ENCODE measurements at regions not wholly inside any gene's neighbourhood (a gene's known extent, or its start where the extent isn't known, plus 50 kb on each side); places are given as distances from the start of the nearest gene placed in this dataset.

- DNase-seq = peak; percentile 68 to 80
Observed at GRCh38 chr20:17023806-17024205, 203.0 kb upstream of the PCSK2 start.

- DNase-seq = no peak
Observed at GRCh38 chr20:17024513-17025119, 202.2 kb upstream of the PCSK2 start.

- DNase-seq = no peak
Observed at GRCh38 chr20:17026346-17026745, 200.5 kb upstream of the PCSK2 start.

- DNase-seq = no peak
Observed at GRCh38 chr20:17029698-17030097, 197.1 kb upstream of the PCSK2 start.

- DNase-seq = peak; percentile 55
Observed at GRCh38 chr20:17036541-17036940, 190.3 kb upstream of the PCSK2 start.

- no peak for DNase-seq
Observed at GRCh38 chr20:17042122-17042521, 184.7 kb upstream of the PCSK2 start.

- no peak for DNase-seq
Observed at GRCh38 chr20:17043323-17043722, 183.5 kb upstream of the PCSK2 start.

GRCh38 chr20:17044891-17045290, 181.9 kb upstream of the PCSK2 start:
- DNase-seq = no peak

- DNase-seq = peak; percentile 97 to 98
Observed at GRCh38 chr20:17059465-17059864, 167.4 kb upstream of the PCSK2 start.

- peak in 1 of 2 experiments; percentile 30 for DNase-seq
Observed at GRCh38 chr20:17061715-17062114, 165.1 kb upstream of the PCSK2 start.

GRCh38 chr20:17062712-17063111, 164.1 kb upstream of the PCSK2 start:
- DNase-seq = no peak

- peak; percentile 96 to 97 for DNase-seq
Observed at GRCh38 chr20:17066902-17067301, 159.9 kb upstream of the PCSK2 start.

- DNase-seq = no peak
Observed at GRCh38 chr20:17068084-17068711, 158.6 kb upstream of the PCSK2 start.

GRCh38 chr20:17077030-17077429, 149.8 kb upstream of the PCSK2 start:
- DNase-seq = no peak

- no peak for DNase-seq
Observed at GRCh38 chr20:17083738-17084137, 143.1 kb upstream of the PCSK2 start.

- DNase-seq = no peak
Observed at GRCh38 chr20:17084909-17085308, 141.9 kb upstream of the PCSK2 start.

GRCh38 chr20:17093782-17094181, 133.1 kb upstream of the PCSK2 start:
- DNase-seq = peak in 1 of 2 experiments; percentile 11

GRCh38 chr20:17097603-17098002, 129.2 kb upstream of the PCSK2 start:
- DNase-seq = no peak

GRCh38 chr20:17100506-17100905, 126.3 kb upstream of the PCSK2 start:
- no peak for DNase-seq

- no peak for DNase-seq
Observed at GRCh38 chr20:17107127-17107526, 119.7 kb upstream of the PCSK2 start.

GRCh38 chr20:17108896-17109295, 117.9 kb upstream of the PCSK2 start:
- DNase-seq = peak in 1 of 2 experiments; percentile 67

GRCh38 chr20:17109307-17109706, 117.5 kb upstream of the PCSK2 start:
- peak; percentile 84 to 89 for DNase-seq

- no peak for DNase-seq
Observed at GRCh38 chr20:17128206-17128605, 98.6 kb upstream of the PCSK2 start.

- DNase-seq = peak; percentile 18 to 34
Observed at GRCh38 chr20:17129089-17129488, 97.8 kb upstream of the PCSK2 start.

- DNase-seq = no peak
Observed at GRCh38 chr20:17137692-17138091, 89.1 kb upstream of the PCSK2 start.
